K562 (cell line): ENCODE measurements at regions not wholly inside any gene's neighbourhood (a gene's known extent, or its start where the extent isn't known, plus 50 kb on each side); places are given as distances from the start of the nearest gene placed in this dataset.

Experiments used
- ATAC-seq: fragments of 200-7000 bp; cut with Tn5 transposase; 3 replicates; pipeline ENCODE4 v1.9.1; 2020; ENCODE audit warnings: moderate library complexity
- BruUV-seq: library from RNA; stranded (reverse); fragments of 400-500 nt; replicated peaks from 2 replicates; lab custom pipeline; 2021; lab: Mats Ljungman, UMichigan
- CTCF ChIA-PET: fragments of 300-600 bp; formaldehyde crosslinking; extraction: SDS; loops from one replicate; lab custom pipeline; 2021; ENCODE audit warnings: low intra/inter-chr PET ratio; lab: Yijun Ruan, JAX
- POLR2A ChIA-PET: fragments of 300-600, 350-650 bp; sonication (Branson Sonifier 250); formaldehyde crosslinking; extraction: SDS; loops from one replicate; lab custom pipeline; 2021; ENCODE audit warnings: antibody characterized with exemption, inconsistent platforms; lab: Yijun Ruan, JAX
- DNase-seq, 4 experiments: peaks; one replicate each; pipeline versions ENCODE4 v3.0.0 to v3.0.0-alpha.2; 2011 to 2018; ENCODE audit warnings: low spot score in 3 of 4, mixed read lengths in 3 of 4; ENCODE audit errors: extremely low read depth in 1 of 4
- FAIRE-seq: peaks from 2 replicates; lab custom pipeline; 2011; peaks lifted over from hg19 to GRCh38; lab: Jason Lieb, UNC
- H2AFZ ChIP-seq: 2 replicates; pipeline ENCODE4 v1.6.0; 2011; ENCODE audit warnings: low read depth, low read length, control low read depth, inconsistent platforms
- H3K27ac ChIP-seq: fragments of 200-600 bp; 3 replicates; pipeline ENCODE4 v1.8.0; 2011; ENCODE audit warnings: low read depth, mild to moderate bottlenecking, control low read depth, inconsistent platforms, low read length, moderate library complexity, mixed read lengths; ENCODE audit errors: extremely low read depth
- H3K27me3 ChIP-seq, 2 experiments: fragments of 300-600 bp in 1 of 2; 2 replicates in 1 of 2; 3 replicates in 1 of 2; pipeline versions ENCODE4 v1.6.0 to v1.8.0; 2011; ENCODE audit warnings: inconsistent platforms in 2 of 2, low read length in 2 of 2, mild to moderate bottlenecking in 1 of 2, mixed read lengths in 1 of 2, moderate library complexity in 1 of 2; ENCODE audit not compliant: control insufficient read depth in 2 of 2, insufficient read depth in 2 of 2
- H3K36me3 ChIP-seq: fragments of 300-600 bp; 3 replicates; pipeline ENCODE4 v1.8.0; 2011; ENCODE audit warnings: mild to moderate bottlenecking, low read length, inconsistent platforms; ENCODE audit not compliant: control insufficient read depth, insufficient read depth
- H3K4me1 ChIP-seq, 2 experiments: fragments of 200-600 bp in 1 of 2; replicated peaks in 1 of 2; 2 replicates in 1 of 2; 3 replicates in 1 of 2; pipeline versions ENCODE4 v1.5.1 to v1.8.0; 2011; ENCODE audit warnings: inconsistent platforms in 2 of 2, low read length in 2 of 2, mild to moderate bottlenecking in 1 of 2, mixed read lengths in 1 of 2, moderate library complexity in 1 of 2; ENCODE audit not compliant: control insufficient read depth in 2 of 2, insufficient read depth in 2 of 2
- H3K4me2 ChIP-seq: 2 replicates; pipeline ENCODE4 v1.6.1; 2011; ENCODE audit warnings: low read length, control low read depth, inconsistent platforms, mixed read lengths; ENCODE audit not compliant: insufficient read depth
- H3K4me3 ChIP-seq: fragments of 200-600 bp; sonication (generic), shearing (Covaris generic); 2 replicates; pipeline ENCODE4 v1.5.1; 2016; ENCODE audit warnings: control low read depth, inconsistent platforms
- H3K79me2 ChIP-seq: fragments of 200-600 bp; 3 replicates; pipeline ENCODE4 v1.8.0; 2011; ENCODE audit warnings: low read length, inconsistent platforms; ENCODE audit not compliant: control insufficient read depth, insufficient read depth
- H3K9ac ChIP-seq, 2 experiments: 2 replicates each; pipeline versions ENCODE4 v1.6.0 to v1.6.1; 2011; ENCODE audit warnings: low read depth in 2 of 2, low read length in 2 of 2, control low read depth in 1 of 2, inconsistent platforms in 1 of 2, mild to moderate bottlenecking in 1 of 2, mixed read lengths in 1 of 2; ENCODE audit not compliant: insufficient read depth in 1 of 2
- H3K9me1 ChIP-seq: one replicate; pipeline ENCODE4 v1.6.0; 2011; ENCODE audit warnings: inconsistent platforms, mild to moderate bottlenecking, low read length, moderate library complexity; ENCODE audit not compliant: control insufficient read depth, insufficient read depth
- H3K9me3 ChIP-seq: replicated peaks from 2 replicates; pipeline ENCODE4 v1.5.1; 2011; ENCODE audit warnings: low read depth, low read length, inconsistent platforms; ENCODE audit not compliant: control insufficient read depth, insufficient read depth
- H4K20me1 ChIP-seq: replicated peaks from 2 replicates; pipeline ENCODE4 v1.6.1; 2011; ENCODE audit warnings: low read length, inconsistent platforms, mixed read lengths; ENCODE audit not compliant: control insufficient read depth, insufficient read depth
- GABPB2 ChIP-seq: fragments of 250-450 bp; sonication (Bioruptor Pico); conservative IDR thresholded peaks from 2 replicates; pipeline ENCODE4 v1.5.1; 2021; ENCODE audit warnings: mild to moderate bottlenecking
- KHSRP ChIP-seq: fragments of 450-650 bp; IDR thresholded peaks from 2 replicates; pipeline ENCODE4 v1.6.1; 2017
- NCOA2 ChIP-seq, 2 experiments: fragments of 450-650 bp; IDR thresholded peaks; 2 replicates each; pipeline ENCODE4 v1.6.1; 2018; ENCODE audit warnings: mild to moderate bottlenecking in 2 of 2, moderate library complexity in 1 of 2; ENCODE audit not compliant: partially characterized antibody in 2 of 2
- PTBP1 ChIP-seq: fragments of 200-400 bp; formaldehyde crosslinking; IDR thresholded peaks from 2 replicates; pipeline ENCODE4 v1.6.1; 2017; ENCODE audit warnings: low read depth, low read length
- SOX6 ChIP-seq: fragments of 450-650 bp; IDR thresholded peaks from 2 replicates; pipeline ENCODE4 v1.6.1; 2014; ENCODE audit warnings: mild to moderate bottlenecking
- SRSF1 ChIP-seq: fragments of 200-400 bp; formaldehyde crosslinking; IDR thresholded peaks from 2 replicates; pipeline ENCODE4 v1.6.1; 2017; ENCODE audit warnings: mild to moderate bottlenecking, low read depth, low read length, moderate library complexity
- THRA ChIP-seq: fragments of 450-650 bp; IDR thresholded peaks from 2 replicates; pipeline ENCODE4 v1.6.1; 2017; ENCODE audit warnings: mild to moderate bottlenecking, moderate library complexity
- U2AF1 ChIP-seq: fragments of 200-400 bp; formaldehyde crosslinking; optimal IDR thresholded peaks from 2 replicates; pipeline ENCODE3; 2017; ENCODE audit warnings: mild to moderate bottlenecking, low read depth, low read length, moderate library complexity
- WGBS: fragments of 100-300 bp; shearing (Covaris generic); methylation state at CpG from one replicate; pipeline ENCODE4 v1.1.6; 2016; ENCODE audit warnings: low coverage, mixed read lengths; ENCODE audit not compliant: insufficient coverage; ENCODE audit errors: missing lambda C conversion rate; 5-methylcytosine and 5-hydroxymethylcytosine counted together
- in situ Hi-C: fragments of 300-500 bp; cut with MboI; formaldehyde crosslinking; loops from 4 replicates; pipeline ENCODE4 v1.15.0; 2018; ENCODE audit warnings: inconsistent platforms, mixed read lengths
- intact Hi-C: fragments of 100-400 bp; cut with micrococcal nuclease; formaldehyde crosslinking; loops from 2 replicates; pipeline ENCODE4 v1.14.2; 2022
- TF ChIP-seq, protein P1 (sequence below), 3 experiments: fragments of 200-800 bp in 1 of 3; sonication (Bioruptor generic) in 1 of 3; sonication (generic) in 1 of 3; formaldehyde crosslinking in 1 of 3; IDR thresholded peaks; 2 replicates each; pipeline versions ENCODE4 v1.6.1 to v1.8.0; 2016 to 2022; ENCODE audit warnings: mild to moderate bottlenecking in 2 of 3, missing compliant biosample characterization in 2 of 3, missing genetic modification characterization in 2 of 3, missing genetic modification reagents in 1 of 3

DNA sequence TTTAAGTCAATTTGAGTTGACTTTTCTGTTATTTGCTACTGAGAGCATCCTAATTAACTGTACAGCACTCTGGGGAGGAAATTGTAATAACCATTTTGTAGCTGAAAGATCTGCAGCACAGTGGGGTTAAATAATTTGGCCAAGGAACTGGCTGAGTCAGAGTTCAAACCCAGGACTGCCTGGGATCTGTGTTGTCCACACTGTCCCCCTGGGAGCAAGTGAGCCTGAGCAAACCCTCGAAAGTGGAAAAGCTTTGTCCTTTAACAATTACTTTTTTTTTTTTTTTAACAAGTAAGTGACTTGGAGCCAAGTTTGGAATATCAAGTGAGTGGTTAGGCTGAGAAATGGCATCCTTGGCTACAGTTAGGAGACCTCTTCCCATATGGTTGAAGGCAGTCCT, 247.2 kb upstream of the CCDC196 start:
- in situ Hi-C loops (no loop called here), intact Hi-C loops (no loop called here)
- Histone ChIP-seq H3K79me2 (no peaks in the 10 kb centered on the region), H3K4me2 (no peak overlapping the region), H3K27me3 (no peaks in the 10 kb centered on the region), H3K27ac (no peak overlapping the region), H3K9me1 (no peaks in the 10 kb centered on the region), H3K9me3 (no peaks in the 10 kb centered on the region), H3K4me3 (no peak overlapping the region), H3K36me3 (no peaks in the 10 kb centered on the region), H3K9ac (no peak overlapping the region), H2AFZ (no peak overlapping the region), H3K4me1 (no peaks in the 10 kb centered on the region), H4K20me1 (no peaks in the 10 kb centered on the region)
- POLR2A ChIA-PET = no interaction called here
- FAIRE-seq (no peak), DNase-seq (no peak), ATAC-seq (no peak)
- no TSS peak for BruUV-seq
- TF ChIP-seq KHSRP (no peak), PTBP1 (no peak), SRSF1 (no peak), U2AF1 (no peak), GABPB2 (CRISPR knock-in tag) (no peak), SOX6 (no peak), THRA (no peak), NCOA2 (IDR thresholded peaks at IDR 0.05; ENCODE audit: partially characterized antibody in 2 of 2) (no peak)
- TF ChIP-seq, protein P1, sequence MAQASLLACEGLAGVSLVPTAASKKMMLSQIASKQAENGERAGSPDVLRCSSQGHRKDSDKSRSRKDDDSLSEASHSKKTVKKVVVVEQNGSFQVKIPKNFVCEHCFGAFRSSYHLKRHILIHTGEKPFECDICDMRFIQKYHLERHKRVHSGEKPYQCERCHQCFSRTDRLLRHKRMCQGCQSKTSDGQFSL (CRISPR knock-in tag; IDR thresholded peaks at IDR 0.05) = no peak
- TF ChIP-seq, protein P1 (tag; IDR thresholded peaks at IDR 0.05) = no peak
- 0% methylated on average over 1 of the region's 1 CpG for WGBS
- CTCF ChIA-PET = no interaction called here
